Retinal pigment epithelial cell (primary cell): ENCODE measurements at regions not wholly inside any gene's neighbourhood (a gene's known extent, or its start where the extent isn't known, plus 50 kb on each side); places are given as distances from the start of the nearest gene placed in this dataset.

Experiments
- DNase-seq: peaks from one replicate; pipeline ENCODE4 v3.0.0-alpha.2; 2010; ENCODE audit warnings: low read depth
- H3K4me3 ChIP-seq: 2 replicates; pipeline ENCODE4 v1.5.1; 2011; ENCODE audit warnings: mild to moderate bottlenecking, low read length, control low read depth, moderate library complexity
- TF ChIP-seq, protein P1 (sequence below): conservative IDR thresholded peaks from 2 replicates; pipeline ENCODE4 v1.5.1; 2011; ENCODE audit warnings: low read depth, low read length, control low read depth, inconsistent platforms

DNA sequence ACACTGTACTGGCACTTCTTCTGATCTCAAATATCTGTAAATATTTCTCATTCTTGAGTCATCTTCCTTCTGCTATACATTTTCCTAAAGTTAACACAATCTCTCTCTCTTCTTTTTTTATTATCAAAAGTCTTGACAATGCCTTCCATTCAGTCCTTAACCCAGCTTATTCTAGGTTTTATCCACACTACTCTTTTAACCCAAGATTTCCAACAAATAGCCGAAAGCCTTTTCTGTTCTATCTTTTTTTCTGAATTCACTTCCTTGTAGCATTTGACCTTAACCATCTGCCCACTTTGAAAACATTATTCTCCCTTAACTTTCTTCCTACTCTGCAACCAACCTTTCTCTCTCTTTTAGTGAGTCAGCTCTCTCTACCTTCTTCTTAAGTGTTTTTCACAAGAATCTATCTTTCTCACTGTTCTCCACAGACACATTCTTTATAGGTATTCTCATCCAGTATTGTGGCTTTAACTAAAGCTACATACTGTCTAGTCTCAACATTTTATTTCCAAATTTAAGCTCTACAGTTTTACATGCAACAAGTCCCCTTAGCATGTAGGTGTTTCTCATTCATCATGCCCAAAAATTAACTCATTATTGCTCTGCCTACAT lies 915.6 kb downstream of the KCNMA1 start:
- no peak for DNase-seq
- TF ChIP-seq, protein P1, sequence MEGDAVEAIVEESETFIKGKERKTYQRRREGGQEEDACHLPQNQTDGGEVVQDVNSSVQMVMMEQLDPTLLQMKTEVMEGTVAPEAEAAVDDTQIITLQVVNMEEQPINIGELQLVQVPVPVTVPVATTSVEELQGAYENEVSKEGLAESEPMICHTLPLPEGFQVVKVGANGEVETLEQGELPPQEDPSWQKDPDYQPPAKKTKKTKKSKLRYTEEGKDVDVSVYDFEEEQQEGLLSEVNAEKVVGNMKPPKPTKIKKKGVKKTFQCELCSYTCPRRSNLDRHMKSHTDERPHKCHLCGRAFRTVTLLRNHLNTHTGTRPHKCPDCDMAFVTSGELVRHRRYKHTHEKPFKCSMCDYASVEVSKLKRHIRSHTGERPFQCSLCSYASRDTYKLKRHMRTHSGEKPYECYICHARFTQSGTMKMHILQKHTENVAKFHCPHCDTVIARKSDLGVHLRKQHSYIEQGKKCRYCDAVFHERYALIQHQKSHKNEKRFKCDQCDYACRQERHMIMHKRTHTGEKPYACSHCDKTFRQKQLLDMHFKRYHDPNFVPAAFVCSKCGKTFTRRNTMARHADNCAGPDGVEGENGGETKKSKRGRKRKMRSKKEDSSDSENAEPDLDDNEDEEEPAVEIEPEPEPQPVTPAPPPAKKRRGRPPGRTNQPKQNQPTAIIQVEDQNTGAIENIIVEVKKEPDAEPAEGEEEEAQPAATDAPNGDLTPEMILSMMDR = no peak
- no peak overlapping the region for H3K4me3 ChIP-seq

DNA sequence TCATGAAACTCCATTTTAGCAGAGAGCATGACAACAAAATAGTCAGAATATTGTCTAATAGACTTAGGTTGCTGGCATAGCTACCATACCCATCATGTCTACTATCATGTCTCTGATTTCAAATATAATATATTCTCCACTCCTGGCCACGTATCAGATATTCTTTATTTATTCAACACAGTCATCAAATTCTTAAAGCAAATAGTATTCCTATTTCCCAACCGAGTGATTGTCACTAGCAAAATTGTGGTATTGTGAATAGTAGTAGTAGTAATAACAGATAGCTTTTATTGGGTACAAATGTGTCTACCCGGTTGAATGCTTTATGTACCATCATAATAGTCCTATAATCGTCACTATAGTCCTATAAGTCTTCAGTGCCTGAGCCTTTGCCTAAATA lies 918.6 kb downstream of the KCNMA1 start:
- TF ChIP-seq, protein P1 = no peak
- no peak overlapping the region for H3K4me3 ChIP-seq
- DNase-seq = no peak

DNA sequence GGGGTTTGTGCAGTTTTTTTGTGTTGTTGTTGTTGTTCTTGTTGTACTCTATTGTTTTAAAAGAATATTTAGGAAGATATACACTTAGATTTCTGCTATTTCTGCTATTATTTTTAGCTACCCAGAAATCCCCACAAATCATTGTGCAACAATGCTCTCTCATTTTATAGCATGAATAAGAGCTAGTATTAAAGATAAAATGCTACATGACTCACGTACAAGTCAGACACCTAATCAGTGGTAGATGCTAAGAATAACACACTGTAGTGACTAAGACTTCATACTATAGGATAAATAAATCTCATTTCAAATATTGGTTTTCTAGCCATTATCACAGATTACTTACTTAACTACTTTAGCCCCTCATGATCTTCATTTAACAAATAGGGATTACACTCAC lies 920.5 kb downstream of the KCNMA1 start:
- TF ChIP-seq, protein P1 = no peak
- DNase-seq = peak; percentile 66
- H3K4me3 ChIP-seq = no peak overlapping the region

DNA sequence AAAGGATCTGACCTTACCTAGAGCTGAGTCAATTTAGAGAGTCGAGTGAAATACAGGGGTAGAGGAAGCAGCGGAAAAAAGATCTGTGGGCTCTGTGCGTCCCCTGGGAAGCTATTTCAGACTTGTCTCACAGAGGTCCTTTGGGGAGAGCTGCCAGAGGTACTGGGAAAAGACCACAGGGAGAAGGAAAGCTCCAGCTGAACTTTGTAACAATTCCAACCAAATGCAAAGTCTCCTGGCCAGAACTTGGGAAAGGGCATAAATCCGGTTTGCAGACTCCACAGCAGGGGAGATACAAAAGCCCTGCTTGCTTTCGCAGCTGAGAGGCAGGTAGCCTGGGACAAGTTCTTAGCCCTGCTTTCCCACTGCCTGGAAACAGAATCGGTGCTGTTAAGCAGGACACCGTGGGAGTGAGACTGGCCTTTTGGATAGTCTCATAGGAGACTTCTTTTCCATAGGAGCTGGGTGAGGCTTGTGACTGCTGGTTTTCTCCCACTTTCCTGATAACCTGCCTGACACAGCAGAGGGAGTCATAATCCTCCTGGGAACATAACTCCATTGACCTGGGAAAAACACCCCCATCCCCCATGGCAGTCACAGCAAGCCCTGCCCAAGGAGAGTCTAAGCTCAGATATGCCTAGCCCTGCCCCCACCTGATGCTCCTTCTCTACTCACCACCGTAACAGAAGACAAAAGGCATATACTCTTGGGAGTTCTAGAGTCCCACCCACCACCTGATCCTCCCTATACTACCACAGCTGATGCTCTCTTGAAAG lies 926.2 kb downstream of the KCNMA1 start:
- H3K4me3 ChIP-seq = no peak overlapping the region
- TF ChIP-seq, protein P1 = no peak
- DNase-seq = peak; percentile 61

DNA sequence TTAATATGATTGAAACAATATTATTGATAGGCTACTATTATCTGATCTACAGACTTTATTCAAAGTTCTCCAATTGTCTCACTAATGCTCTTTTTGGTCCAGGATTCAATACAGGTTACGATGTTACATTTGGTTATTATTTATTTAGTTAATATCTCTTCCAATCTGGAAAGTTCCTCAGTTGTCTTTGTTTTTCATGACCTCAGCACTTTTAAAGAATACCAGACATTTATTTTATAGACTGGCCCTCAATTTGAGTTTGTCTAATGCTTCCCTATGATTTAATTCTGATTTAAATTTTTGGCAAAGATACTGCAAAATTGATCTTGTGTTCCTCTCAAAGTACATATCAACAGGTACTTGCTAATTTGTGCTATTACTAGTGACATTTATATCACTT lies 937.4 kb downstream of the KCNMA1 start:
- TF ChIP-seq, protein P1 = no peak
- no peak for DNase-seq
- H3K4me3 ChIP-seq = no peak overlapping the region

DNA sequence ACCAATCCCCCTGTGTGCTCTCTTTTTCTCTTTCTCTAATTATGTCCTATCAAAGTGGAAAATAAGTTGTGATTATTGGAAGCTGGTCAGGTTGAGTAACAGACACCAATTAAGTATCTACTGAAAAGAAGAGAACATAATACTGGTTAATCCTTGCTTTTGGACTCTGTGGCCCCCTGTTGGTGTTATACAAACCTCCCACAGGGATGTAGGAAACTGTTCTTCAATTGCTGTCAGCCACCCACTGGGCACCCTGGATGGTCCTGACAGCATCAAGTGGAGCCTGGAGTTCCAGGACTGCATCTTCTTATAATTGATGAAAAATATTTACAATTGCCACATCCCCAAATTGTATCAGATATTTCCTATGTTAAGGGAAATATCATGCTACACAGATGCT lies 939.7 kb downstream of the KCNMA1 start:
- TF ChIP-seq, protein P1 = peak; percentile 11
- DNase-seq = no peak
- no peak overlapping the region for H3K4me3 ChIP-seq

DNA sequence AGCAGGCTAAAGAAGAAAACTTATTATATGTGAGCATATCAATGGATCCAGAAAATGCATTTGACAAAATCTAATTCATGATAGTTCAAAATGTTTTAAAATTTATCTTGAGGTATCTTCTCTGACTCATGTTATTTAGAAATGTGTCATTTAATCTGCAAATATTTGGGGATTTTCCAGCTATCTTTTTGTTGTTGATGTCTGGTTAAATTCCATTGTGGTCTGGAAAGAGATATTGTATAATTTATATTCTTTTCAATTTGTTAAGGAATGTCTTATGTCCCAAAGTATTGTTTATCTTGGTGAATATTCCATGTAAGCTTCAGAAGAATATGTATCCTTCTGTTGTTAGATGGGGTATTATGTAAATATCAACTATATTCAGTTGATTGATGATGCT lies 942.5 kb downstream of the KCNMA1 start:
- DNase-seq = no peak
- TF ChIP-seq, protein P1 = no peak
- no peak overlapping the region for H3K4me3 ChIP-seq
